Activated naive CD8-positive, alpha-beta T cell treated with anti-CD3 and anti-CD28 coated beads, Interleukin-2, amount 50 U/mL, for 16 hours (primary cell): ENCODE measurements at regions not wholly inside any gene's neighbourhood (a gene's known extent, or its start where the extent isn't known, plus 50 kb on each side); places are given as distances from the start of the nearest gene placed in this dataset.

Experiments
- DNase-seq: peaks from one replicate; pipeline ENCODE4 v3.0.0-alpha.2; 2020; ENCODE audit warnings: low read depth, low spot score

DNA sequence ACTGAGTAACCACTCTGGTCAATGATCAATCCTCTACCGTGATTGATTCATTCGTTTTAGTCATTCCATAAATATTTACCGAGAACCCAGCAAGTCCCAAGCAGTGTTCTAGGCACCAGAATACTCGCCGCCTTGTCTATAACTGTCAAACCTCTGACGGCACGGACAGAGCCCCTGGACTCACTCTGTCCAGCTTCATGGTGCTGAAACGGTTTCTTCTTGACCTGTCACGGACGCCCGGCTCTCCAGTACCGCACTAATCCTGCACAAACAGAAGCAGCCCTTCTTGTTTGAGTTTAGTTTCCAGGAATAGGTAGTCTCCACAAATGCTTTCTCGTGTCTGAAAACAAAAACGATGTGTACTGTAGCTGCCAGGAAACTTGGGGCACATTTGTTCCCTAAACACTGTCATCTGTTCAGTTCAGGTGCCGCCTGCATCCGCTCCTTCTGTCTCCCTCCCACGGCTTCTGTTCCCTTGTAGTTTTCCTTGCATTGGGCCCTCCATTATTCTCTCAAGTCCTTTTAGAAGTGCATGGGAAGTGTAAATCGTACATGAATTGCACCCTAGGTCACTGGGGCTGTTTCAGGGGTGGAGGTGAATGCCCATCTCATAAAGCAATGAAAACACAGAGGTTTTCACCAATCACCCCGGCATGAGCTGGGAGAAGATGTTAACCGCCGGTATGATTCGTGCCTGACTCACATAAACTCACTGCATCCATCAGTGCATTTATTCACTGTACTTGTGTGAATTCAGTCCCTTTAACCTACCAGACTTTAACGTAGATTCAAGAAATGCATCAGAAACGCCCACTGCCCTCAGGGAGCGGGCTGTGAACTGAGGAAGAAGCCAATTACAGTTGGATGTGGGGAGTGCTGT lies 209.3 kb upstream of the CDH4 start:
- no peak for DNase-seq

DNA sequence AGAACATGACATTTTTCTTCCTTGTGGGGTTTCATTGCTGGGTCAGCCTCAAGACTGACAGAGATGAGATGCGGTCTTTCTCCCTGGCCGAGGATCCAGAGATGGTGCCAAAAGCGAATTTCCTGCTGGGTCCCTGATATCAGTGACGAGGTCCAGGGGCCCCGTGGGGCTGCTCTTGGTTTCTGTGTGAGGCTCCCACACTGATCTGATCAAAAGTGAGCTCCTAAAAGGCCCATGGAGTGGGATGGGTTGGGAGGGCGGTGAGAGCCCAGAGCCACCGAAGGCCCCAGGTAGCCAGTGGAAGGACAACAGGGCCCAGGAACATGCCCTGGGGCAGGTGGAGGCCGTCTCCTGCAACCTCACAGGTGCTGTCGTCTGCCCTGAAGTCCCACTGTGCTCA lies 208.4 kb upstream of the CDH4 start:
- no peak for DNase-seq

DNA sequence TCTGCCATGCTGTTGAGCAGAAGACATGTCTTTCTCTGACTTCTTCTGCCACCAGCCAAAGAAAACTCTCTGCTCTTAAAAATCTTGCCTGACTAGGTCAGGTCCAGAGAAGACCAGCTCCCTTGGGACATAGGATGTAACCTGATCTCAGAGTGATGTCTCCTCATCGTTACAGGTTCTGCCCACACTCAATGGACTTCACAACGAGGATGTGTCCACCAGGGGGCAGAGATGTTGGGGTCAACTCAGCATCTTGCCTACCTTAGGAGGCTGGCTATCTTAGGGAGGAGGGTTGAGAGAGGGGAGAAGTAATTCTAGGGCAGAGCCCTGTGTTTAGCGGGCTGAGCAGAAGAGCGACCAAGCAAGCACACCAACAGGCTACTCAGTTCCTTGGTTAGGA lies 207.6 kb upstream of the CDH4 start:
- no peak for DNase-seq

DNA sequence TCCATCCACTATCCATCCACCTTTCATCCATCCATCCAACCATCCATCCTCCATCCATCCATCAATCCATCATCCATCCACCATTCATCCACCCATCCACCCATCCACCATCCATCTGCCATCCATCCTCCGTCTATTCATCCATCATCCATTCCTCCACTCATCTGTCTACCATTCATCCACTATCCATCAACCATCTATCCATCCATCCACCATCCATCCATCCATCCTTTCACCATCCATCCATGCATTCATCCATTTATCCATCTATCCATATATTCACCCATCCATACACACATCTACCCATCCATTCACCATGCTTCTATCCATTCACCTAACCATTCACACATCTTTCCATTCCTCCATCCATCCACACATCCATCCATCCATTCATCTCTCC lies 207.0 kb upstream of the CDH4 start:
- DNase-seq: no peak

DNA sequence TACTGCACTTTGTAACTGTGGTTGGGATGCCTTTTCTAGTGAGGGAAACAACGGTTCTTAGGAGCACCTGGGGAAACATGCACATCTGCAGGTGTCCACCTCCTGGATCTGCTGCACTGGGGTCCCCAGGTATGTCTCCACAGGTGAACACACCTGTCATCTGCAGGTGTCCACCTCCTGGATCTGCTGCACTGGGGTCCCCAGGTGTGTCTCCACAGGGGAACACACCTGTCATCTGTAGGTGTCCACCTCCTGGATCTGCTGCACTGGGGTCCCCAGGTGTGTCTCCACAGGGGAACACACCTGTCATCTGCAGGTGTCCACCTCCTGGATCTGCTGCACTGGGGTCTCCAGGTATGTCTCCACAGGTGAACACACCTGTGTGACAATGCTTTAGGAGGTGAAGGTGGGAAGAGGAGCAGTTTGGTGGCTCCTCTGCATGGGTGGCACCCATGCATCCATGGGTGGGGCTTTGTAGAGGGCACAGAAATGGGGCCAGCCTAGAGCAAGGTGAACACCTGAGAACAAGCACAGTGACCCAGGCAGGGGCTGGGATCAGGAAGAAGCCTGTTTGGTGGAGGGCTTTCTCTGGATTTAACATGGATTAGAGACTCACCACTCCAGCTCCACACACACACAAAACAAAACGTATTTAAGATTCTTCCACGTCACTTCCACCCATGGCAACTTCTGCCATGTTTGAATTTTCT lies 206.0 kb upstream of the CDH4 start:
- DNase-seq: no peak

DNA sequence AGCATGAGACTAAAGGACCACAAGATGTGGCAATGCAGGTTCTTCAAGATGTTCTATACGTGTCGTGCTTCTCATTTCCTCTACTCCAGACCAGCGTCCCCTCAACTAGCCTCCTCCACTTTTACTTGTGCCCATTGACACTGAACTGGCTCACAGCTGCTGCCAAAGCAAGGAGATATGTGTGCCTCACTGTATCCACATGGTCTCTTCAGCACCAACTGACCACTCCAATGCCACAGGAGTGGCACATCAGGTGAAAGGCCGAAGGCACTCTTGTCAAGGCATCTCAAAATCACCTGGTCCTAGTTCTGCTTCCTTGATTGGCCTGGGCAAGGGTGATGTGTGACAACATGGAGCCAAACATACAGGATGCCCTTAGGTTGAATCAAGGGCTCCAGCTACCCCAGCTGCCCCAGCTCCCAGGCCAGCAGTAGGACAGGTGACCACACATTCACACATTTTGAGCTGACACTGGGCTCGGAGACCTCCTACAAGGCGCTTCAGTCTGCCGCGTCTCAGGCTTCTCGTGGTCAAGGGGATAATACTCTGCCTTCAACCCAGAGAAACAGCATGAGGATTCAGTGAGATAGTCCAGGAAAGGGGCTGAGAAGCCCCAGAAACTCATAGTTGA lies 205.2 kb upstream of the CDH4 start:
- DNase-seq: no peak

DNA sequence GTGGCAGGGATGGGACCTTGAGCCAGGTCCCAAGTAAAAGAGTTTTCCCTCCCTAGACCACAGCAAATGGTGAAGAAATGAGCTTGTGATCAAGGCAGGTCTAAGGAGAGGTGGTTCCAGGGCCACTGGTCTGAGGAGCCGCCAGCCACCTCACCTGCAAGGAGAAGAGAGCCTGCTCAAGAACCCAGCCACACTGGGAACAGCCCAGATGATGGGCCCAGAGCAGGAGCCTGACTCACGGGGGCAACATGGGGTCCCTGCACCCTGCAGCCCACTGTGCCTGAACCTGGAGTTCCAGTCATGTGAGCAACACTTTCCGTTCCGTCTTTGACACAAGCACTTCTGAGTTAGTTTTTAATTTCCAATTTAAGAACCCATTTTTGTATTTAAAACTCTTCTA lies 204.5 kb upstream of the CDH4 start:
- no peak for DNase-seq

DNA sequence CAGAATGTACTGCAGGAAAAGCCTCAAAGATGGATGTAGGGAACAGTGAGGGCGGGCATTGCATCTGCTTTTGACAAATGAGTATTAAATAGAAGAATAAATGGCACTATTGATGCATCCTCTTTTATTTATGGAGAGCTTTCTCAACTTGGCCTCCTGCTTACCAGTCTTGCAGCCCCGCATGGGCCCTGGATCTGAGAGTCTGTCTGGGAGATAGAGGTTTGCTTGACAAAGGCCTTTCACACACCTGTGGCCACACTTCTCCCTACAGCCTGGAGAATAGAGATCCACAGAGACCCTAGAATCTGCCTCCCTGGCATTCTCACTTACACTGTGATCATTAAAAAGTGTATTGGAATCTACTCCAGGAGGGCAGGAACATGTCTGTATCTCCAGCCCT lies 203.8 kb upstream of the CDH4 start:
- DNase-seq: no peak

DNA sequence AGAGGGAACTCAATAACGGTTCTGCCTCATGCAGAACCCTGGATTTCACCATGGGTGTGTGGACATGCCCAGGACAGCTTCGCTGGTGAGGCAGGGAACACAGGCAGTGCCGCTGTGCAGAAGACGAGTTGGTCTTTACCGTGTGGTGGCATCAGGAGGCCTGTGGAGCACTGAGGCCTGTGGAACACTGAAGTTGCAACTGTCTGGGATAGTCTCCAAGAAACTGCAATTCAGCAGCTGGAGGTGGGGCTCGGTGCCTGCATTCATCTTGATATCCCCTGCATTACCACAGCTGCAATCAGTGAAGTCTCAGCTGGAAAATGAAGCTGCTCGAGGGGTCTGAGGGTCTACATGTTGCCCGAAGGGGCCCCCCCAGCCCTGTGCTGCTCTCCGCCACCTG lies 202.4 kb upstream of the CDH4 start:
- DNase-seq: no peak

DNA sequence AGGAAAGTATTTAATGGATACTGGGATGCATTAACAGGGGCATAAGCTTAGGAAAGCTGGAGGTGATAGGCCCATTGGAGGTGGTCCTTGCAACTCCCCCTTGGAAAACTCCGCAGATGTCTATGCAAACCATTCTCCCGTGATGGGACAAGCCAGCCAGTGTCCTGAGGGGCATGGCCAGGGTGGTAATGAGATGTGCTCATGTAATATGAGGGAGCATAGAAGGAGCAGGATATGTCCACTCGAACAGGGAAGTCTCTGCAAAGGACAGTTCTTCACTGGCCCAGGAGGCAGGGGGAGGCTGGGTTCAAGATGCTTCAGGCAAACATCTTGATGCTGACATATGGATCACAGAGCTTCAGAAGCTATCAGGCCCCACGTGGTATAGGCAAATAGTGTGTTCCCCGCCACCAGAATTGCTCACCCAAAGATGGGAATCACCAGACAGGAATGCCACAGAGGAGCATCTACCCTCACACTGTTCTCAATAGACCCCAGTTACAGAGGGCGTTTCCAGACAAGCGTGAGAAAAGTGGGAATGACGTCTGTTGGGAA lies 201.6 kb upstream of the CDH4 start:
- DNase-seq: no peak

DNA sequence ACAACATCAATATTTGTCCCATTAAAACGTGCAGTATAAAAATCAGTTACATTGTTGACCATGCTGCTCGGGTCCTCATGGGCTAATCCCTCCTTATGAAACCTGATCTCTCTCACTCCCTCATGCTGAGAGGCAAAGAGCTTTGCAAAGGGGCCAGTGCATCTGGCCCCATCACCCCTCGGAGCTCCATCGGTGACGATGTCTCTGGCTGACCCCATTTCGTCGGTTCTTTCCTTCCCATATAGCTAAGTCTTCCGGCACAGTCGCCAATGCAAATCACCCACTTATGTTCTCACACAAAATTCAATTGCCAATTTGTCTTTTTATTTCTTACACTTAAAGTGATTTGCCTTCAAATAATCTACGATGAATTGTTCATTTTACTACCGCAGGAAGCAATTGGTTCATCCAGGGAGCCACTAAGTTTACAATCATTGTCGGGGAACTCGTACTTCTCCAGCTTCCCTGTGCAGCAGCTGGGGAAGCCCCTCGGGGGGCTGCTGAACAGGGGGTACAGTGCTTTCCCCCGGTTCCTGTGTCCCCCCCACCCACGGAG lies 199.8 kb upstream of the CDH4 start:
- DNase-seq: no peak

DNA sequence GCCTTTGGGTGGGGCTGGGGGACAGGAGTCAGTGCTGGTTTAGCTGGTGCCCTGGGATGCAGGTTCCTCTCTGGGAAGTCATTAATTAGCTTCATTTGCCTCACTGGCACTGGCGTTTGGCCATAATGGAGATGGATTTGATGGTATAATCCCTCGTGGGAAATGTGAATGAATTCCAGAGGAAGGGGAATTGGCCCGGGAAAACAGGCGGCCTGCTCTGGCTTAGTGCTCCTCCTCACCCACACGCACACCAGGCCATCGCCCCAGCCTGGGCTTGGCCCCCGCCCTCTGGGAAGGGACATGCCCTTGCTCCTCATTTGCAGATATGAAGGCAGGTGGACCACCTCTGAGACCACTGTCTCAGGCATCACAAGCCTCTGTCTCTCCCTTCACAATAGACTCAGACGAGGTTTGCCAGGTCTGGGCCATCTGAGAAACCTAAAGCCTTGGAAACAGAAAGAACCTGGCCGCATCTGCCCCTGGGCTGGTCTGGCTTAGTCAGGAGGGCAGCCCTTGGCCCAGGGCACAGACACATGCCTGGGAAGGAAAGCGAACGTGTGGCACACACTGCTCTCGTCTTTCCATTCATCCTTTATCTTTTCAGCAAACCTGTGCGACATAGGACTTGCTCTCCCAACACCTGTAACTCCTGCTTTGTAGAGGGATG lies 199.2 kb upstream of the CDH4 start:
- no peak for DNase-seq

DNA sequence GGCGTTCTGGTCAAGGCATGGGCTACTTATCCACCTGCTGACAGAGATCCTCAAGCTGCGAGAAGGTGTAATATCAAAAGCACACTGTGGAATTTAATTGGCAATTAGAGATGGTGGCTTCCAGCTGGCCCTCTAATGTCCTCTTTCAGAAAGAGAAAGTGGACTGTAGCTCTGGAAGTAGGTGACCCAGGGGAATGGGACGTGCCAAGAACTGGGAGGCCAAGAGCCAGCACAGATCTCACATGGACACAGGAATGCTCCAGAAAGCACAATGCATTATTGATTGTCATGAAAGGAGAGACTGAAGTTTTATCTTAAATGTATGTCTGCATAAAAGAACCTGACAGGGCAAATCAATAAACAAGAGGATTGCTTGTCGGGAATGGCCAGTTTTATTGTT lies 198.6 kb upstream of the CDH4 start:
- DNase-seq: no peak

DNA sequence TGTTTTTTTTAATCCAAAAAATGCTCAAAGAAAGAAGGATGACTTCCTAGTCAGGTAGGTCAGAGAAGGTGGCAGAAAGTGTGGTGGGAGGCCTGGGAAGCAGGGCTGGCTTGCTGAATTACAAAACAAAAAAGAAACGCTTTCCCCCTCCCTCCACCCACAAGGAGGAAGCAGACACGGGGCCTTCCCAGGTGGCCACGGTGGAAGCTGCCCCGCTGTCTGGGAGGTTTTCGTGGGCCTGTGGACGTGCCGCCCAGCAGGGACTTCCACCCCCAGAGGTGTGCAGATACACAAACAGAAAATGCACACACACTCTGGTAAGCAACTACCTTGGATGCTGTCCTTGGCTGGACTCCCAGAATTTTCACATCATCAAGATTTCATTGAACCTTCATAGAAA lies 198.2 kb upstream of the CDH4 start:
- no peak for DNase-seq

DNA sequence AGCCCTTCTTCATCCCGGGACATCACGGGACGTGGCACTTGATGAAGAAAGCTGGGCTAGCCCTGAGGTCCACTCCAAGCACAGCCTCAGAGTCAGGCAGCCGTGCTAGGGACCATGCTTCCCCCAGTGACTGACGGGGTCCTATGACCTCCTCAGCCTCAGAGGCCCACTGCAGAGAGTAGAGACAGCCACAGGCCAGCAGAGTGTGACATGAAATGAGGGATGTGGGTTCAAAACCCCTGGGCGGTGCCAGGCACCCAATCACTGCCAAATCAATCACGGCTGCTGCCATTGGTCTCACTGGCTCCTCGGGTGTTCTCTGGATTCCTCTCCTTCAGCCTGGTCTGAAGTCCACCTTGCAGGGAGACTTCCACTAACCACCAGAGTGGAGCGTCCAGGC lies 197.7 kb upstream of the CDH4 start:
- DNase-seq: no peak

DNA sequence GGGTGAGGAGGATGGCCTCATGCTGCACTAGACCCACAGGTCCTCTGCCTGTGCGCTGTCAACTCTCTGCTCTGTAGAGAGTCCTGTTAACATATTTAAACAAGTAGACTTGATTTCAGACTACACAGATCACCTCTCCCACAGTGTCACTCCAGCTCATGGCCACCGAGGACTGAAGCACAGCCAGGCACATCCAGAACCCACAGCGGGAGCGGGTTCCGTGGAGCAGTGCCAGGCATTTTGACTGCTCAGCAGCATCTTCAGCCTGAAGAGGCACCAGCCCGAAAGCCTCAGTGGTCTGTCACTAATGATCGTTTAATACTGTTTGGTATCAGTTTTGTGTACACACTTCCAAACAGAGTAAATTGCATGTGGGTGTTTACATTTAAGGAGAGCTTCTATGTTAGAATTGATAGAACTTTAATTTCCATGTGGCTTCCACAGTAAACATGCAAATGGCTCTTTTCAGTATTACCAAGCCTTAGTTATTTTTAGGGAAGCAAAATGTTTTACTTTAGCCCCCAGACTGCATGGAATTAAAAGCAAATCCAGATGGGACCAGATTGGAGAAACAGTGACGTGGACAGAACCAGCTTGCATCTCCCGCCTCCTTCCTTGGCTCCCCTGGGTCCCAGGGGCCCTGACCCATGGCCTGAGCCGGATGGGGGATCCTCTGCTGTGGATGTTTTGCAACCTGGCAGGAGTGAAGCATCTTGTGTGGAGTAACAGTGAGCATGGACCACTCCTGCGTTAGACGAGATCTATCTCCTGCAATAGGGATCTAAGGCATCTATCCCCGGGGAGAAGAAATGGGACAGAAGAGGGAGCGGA lies 196.7 kb upstream of the CDH4 start:
- no peak for DNase-seq

DNA sequence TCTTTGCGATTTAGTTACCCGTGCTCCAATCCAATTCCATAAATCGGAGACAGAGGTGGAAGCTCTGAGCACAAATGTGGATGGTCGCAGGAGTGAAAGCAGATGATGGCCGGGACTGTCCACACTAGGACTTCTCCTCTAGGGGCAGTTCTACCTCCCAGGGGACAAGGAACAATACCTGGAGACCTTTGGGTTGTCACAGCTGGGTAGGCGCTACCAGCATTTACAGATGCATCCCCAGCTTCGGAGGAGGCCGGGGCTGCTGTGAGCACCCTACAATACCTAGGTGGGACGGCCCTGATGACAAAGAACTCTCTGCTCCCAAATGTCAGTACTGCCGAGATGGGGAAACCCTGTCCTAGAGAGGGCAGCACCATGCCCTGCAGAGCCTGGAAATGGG lies 195.9 kb upstream of the CDH4 start:
- no peak for DNase-seq

DNA sequence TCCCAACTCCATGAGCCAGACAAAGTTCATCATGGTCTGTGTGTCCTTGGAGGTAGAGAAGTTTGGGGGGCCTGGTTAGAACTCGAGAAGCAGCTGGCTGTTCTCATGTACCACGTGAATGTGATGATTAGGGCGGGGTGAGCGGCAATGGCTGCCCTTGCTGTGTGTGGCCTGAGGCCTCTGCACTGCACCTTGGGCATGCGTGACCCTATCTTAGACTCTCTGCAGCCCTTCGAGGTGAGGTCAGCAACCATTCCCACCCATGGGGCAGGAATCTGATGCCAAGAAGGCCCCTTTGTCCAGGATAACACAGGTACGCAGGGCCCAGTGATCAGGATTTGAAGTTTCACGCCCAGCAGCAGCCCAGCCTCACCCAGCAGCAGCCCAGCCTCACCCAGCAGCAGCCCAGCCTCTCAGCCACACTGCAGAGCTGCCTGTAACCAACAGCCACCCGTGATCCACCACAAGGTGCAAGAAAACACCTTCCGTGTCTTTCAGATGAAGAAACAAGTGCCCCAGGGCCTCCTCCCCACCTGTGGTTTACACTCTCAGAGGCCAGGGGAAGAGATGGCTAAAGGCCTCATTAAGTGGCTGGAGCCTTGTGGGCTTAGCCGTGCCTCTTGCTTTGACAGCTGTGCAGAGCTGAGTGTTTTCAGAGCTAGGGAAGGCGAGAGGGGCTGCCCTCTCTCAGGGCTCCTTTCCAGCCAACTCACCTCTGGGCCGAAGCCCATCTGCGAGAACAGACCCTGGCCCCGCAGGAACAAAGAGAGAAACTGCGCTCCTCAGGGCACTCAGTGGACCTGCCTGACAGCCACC lies 195.2 kb upstream of the CDH4 start:
- DNase-seq: no peak

DNA sequence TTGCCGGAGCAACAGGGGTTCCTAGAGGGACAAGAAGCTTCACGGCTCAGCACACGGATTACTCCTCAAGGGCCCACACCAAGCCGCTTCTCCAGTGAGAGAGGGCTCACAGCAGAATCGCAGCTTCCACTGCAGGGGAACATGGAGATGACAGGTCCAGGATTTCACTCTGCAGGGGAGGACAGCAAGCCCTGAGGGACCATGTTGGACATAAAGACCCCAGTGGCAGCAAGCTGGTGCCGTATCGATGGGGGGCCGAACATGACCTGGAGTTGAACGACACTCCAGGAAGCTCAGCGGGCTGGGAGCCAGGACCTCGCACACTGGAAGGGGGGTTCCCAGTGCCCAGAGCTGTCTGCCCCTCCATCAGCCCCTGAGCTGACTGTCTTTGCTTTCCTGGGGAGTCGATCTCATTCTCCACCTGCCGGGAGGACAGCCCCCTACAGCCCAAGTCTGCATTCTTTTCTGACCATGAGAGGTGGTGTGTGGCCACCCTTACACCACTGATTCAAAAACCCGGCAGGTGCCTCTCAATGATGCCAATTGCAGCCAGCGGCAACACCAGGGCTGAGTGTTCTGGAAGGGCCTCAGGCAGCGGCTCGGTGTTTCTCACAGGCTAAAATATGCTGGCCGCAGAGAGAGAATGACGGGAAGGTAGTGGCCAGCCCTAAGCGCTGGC lies 194.5 kb upstream of the CDH4 start:
- no peak for DNase-seq
